ENCODE measurements at regions not wholly inside any gene's neighbourhood (a gene's known extent, or its start where the extent isn't known, plus 50 kb on each side); places are given as distances from the start of the nearest gene placed in this dataset.

- Histone ChIP-seq H3K4me3 (no peak overlapping the region), H3K27me3 (no peaks in the 10 kb centered on the region), H3K36me3 (no peaks in the 10 kb centered on the region), H3K9me3 (no peaks in the 10 kb centered on the region), H3K27ac (no peak overlapping the region), H3K4me1 (no peaks in the 10 kb centered on the region)
- no peak for TF ChIP-seq POLR2A (IDR thresholded peaks at IDR 0.05)
- TF ChIP-seq CTCF (IDR thresholded peaks at IDR 0.05), result no peak
- no peak for TF ChIP-seq POLR2AphosphoS5 (IDR thresholded peaks at IDR 0.05)
- no peak for DNase-seq (ENCODE audit: low spot score in 2 of 2)
- intact Hi-C loops (cut with DNase I; ENCODE audit: low total_unique reads), result no loop called here
Observed at GRCh38 chr4:133776961-133777360, 424.6 kb downstream of the PABPC4L start.

- Histone ChIP-seq H3K27me3 (no peaks in the 10 kb centered on the region), H3K36me3 (no peaks in the 10 kb centered on the region), H3K27ac (no peak overlapping the region), H3K9me3 (peaks cover 0 to 5% of the 10 kb centered on the region in 2 donors), H3K4me1 (no peaks in the 10 kb centered on the region), H3K4me3 (no peak overlapping the region)
- DNase-seq (ENCODE audit: low spot score in 2 of 2), result no peak
- intact Hi-C loops (cut with DNase I; ENCODE audit: low total_unique reads), result no loop called here
- no peak for TF ChIP-seq CTCF (IDR thresholded peaks at IDR 0.05)
Observed at GRCh38 chr4:133776503-133776902, 425.1 kb downstream of the PABPC4L start.

- intact Hi-C loops (cut with DNase I; ENCODE audit: low total_unique reads), result no loop called here
Observed at GRCh38 chr4:133775881-133776280, 425.7 kb downstream of the PABPC4L start.

GRCh38 chr4:133775469-133775868 lies 426.1 kb downstream of the PABPC4L start:
- Histone ChIP-seq H3K9me3 (peaks cover 0 to 8% of the 10 kb centered on the region in 2 donors), H3K4me1 (no peaks in the 10 kb centered on the region), H3K4me3 (no peak overlapping the region), H3K27ac (no peak overlapping the region), H3K27me3 (no peaks in the 10 kb centered on the region), H3K36me3 (no peaks in the 10 kb centered on the region)
- intact Hi-C loops (cut with DNase I; ENCODE audit: low total_unique reads), result no loop called here
- no peak for DNase-seq (ENCODE audit: low spot score in 2 of 2)
- no peak for TF ChIP-seq POLR2A (IDR thresholded peaks at IDR 0.05)
- TF ChIP-seq POLR2AphosphoS5 (IDR thresholded peaks at IDR 0.05), result no peak
- no peak for TF ChIP-seq CTCF (IDR thresholded peaks at IDR 0.05)

More at GRCh38 chr4:133775881-133776280, 425.7 kb downstream of the PABPC4L start:
- Histone ChIP-seq H3K9me3 (peaks cover 0 to 8% of the 10 kb centered on the region in 2 donors), H3K4me1 (no peaks in the 10 kb centered on the region), H3K4me3 (no peak overlapping the region), H3K27me3 (no peaks in the 10 kb centered on the region), H3K27ac (no peak overlapping the region), H3K36me3 (no peaks in the 10 kb centered on the region)
- DNase-seq (ENCODE audit: low spot score in 2 of 2), result no peak
- no peak for TF ChIP-seq CTCF (IDR thresholded peaks at IDR 0.05)

- intact Hi-C loops (cut with DNase I; ENCODE audit: low total_unique reads), result no loop called here
- no peak overlapping the region for H3K27ac ChIP-seq
- no peaks in the 10 kb centered on the region for H3K36me3 ChIP-seq
- TF ChIP-seq POLR2AphosphoS5 (IDR thresholded peaks at IDR 0.05) (no peak), POLR2A (IDR thresholded peaks at IDR 0.05) (no peak), CTCF (IDR thresholded peaks at IDR 0.05) (no peak)
- H3K9me3 ChIP-seq, result no peaks in the 10 kb centered on the region
- DNase-seq (ENCODE audit: low spot score in 2 of 2), result no peak
- no peak overlapping the region for H3K4me3 ChIP-seq
- H3K4me1 ChIP-seq, result no peaks in the 10 kb centered on the region
- H3K27me3 ChIP-seq, result no peaks in the 10 kb centered on the region
Observed at GRCh38 chr4:133759428-133759827, 442.2 kb downstream of the PABPC4L start.

Data from breast epithelium (tissue), 4 donors.